ENCODE measurements at regions not wholly inside any gene's neighbourhood (a gene's known extent, or its start where the extent isn't known, plus 50 kb on each side); places are given as distances from the start of the nearest gene placed in this dataset.

DNA sequence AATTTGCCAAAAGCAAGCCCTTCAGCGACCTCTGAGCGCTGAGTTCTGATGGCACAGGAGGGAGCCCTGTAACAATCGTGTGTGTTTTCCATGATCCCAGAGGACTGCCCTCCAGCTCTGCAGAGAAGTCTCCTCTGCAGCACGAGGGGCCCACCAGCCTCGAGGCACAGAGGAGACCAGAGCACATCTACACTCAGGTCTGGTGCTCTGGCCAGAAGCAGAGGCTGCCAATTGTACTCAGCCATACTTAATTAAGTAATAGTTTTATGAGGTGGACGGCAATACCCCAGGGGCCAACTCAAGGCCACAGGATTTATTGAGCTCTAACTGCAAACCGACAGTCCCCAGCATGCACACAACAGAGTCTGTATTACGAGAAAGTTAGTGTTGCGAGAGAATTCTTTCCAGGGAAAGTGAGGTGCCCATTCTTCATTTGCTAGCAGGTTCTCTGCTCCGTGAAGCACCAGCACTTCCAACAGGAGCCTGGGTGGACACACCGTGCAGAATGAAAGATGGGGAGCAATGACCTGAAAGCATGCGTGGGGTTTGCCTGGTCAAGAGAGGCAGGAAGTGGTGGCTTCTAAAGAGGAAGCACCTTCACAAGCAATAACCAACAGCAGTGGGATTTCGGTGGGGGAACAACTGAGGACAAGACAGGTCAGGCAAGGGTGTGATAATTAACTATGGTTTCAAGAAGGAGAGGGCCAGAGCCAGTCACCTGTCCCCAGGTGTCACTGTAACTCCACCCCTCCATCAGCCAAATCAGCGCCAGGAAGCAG lies 92.8 kb upstream of the FOXC1 start:
- DNase-seq = peak; percentile 32

DNA sequence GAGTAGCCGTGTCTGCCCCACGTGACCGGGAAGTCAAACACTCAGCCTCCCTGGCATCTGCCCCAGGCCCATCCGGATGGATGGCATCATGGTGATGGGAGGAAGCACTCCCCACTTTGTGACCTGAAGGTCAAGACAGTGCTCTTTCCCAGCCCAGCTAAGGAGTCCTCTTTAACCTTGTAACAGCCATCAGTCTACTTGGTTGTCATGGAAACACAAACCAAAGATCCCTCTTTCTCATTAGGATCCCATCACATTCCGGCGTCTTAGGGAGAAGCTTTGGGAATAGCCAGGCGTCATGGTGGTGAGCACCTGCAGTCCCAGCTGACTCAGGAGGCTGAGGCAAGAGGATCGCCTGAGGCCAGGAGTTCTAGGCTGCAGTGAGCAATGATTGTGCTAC lies 90.9 kb upstream of the FOXC1 start:
- no peak for DNase-seq

DNA sequence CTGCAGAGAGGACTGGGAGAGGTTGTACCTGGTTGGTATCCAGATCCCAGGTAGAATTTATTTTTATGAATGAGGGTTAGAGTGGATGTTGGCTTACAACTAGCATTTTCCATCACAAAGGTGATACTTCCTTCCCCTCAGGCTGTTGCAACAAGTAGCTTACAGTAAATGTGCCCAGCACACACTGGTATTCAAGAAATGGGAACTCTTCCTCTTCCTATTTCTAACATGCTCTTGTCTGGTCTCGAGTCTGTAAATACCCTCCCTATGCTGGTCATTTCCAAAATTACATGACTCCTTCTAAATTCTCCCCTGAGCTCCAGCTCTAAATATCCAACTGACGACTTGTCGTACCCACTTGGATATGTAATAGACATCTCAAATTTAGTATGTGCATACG lies 90.1 kb upstream of the FOXC1 start:
- no peak for DNase-seq

DNA sequence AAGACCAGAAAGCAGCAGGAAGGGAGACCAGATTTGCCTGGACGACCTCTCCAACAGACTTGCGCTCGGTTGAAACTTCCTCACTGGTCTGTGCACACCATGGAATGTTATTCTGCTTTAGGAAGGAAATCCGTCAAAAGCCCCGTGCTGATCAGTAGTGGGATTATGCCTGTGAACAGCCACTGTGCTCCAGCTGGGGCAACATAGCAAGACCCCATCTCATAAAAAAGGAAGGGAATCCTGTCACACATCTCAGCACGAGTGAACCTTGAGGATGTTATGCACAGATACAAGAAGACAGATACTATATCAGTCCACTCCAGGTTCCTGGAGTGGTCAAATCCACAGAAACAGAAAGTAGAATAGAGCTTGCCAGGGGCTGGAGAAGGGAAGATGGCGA lies 86.9 kb upstream of the FOXC1 start:
- DNase-seq = no peak

DNA sequence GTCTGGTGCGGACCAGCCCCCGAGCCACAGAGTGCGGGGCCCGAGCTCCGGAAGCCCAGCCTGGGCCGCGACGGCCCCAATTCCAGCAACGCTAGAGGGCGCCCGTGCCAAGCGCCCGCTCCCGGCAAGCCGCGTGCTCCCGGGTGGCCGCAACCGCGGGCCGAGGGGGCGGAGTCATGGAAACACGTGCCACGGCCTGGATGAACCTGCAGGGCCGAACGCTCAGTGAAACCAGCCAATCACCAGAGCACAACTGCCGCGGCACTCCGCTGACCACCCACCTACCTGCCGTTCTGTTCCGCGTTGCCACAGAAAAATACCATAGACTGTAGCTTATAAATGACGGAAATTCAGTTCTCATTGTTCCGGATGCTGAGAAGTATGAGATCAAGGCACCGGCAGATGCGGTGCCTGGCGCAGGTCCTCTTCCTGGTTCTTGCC lies 85.7 kb upstream of the FOXC1 start:
- DNase-seq = peak; percentile 86

DNA sequence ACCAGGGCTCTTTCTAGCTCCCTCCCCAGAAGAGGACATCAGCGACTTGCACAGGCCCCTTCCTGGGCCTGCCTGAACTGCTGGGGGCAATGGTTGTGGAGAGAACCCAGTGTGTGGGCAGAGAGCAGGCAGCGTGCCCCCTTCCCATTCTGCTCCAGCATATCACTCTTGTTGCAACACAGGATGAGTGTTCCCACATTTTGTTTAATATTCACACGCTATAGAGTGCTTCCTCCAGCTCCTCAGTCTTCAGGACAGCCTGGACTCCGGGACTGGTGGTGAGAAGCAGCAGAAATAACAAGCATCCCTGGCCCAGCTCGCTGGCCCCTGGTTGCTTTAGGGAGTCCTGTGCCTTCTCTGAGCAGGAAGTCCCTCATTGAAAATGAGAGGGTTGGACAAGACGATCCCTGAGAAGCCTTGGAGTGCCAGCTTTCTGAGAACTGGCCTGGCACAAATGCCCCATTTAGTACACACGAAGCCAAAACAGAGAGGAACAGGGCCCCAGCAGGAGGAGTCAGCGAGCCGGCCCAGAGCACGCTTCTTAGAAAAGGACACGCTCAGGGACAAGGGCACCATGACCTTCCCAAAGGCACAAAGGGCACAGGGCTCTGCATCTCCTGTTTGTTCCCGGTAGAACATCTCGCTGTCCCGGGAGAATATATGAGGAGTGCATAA lies 84.2 kb upstream of the FOXC1 start:
- DNase-seq = no peak

DNA sequence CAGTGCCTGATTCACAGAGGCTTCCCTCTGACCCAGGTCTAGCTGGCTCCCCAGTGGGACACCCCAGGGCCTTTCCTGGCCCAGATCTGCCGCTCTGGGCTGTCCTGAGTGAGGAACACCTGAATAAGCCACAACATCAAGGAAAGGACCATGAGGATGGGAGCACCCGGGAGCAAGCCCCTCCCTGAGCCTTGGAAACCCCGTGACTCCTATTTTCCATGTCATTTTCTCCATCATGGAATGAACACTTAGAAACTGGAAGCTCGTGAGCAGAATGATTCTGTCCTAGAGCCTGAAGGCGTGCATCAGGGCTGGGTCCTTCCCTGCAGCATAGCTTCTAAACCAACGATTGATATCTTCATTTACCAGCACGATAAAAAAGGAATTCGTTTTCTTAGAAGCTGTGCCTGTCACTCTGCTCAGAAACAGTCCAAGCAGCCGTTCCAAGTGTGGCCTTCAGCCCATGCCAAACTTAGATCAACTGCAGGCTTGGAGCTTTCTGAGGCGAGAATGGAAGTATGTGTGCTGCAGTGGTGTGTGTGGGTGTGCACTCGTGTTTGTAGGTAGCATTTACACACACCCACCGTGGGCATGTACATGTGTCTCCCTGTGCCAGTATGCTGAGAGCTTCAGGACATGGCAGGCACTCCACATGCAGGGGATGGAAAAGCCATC lies 83.2 kb upstream of the FOXC1 start:
- DNase-seq = no peak

DNA sequence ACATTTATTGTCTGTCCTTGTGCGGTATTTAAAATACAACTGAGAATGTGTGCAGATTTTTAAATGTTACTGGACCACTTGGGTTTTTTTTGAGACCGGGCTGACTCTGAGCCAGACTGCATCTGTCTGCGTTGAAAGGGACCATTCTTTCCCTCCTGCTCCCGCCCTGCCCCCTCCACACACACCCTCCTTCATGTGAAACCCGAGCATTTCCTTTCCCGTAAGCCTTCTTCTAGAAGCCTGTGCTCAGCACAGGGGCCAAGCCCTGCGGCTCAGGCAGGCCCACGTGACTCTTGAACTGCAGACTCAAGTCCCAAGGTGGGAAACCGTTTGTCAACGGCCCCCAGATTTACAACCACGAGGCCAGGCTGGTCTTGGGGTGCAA lies 82.7 kb upstream of the FOXC1 start:
- DNase-seq = peak; percentile 36

DNA sequence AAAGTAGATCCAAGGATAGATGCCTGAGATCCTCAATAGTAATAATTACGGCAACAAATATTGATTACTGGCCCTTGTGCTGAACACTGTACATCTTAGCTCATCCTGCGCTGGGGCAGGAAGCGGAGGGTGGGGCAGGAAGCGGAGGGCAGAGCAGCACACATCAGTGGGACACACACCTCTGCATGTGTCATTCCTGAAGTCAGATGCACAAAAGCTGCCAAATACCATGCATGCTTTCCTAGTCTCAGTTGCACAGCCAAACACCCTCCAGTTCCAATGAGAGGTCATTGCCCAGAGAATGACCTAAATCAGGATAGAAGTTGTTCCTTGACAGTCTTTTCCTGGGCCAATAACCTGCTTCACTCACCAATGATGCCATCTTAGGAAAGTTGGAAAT lies 74.4 kb upstream of the FOXC1 start:
- DNase-seq = no peak

DNA sequence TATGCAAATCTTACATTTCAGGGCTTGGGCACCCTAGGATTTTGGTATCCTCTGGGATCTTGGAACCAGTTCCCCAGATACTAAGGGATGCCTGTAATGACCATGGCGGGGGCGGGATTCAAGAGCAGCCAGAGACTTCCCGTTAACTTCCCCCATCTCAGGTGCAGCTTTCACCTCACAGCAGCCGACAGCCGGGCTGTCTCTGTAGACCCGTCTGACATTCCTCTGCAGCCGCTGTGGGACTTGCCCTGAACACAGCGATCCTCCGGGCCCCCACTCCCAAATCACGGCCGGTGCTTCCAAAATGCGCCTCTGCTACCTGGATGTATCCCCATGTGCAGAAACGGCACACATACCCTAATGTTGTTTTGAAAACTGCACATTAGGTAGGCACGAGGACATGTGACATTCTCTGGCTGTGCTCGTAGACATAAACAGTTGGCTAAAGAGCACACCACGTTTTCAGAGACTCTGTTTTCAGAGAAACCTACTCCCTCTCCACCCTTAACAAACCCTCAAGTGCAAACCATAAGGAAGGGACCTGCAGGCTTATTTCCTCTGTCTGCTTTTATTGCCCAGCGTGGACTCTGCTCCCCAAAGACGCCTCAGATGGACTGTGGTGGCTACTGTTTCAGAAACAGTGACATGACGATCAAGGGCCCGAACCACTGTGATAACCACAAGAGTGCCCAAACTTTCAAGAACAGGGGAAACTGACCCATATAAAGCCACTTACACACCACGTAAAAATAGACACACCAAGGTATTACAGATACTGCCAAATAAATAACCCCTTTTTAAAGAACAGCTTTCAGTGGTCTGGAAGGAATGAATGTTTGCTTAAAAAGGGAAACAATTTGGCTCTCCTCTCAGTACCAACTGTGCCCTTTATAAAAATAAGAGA lies 72.9 kb upstream of the FOXC1 start:
- no peak for DNase-seq

DNA sequence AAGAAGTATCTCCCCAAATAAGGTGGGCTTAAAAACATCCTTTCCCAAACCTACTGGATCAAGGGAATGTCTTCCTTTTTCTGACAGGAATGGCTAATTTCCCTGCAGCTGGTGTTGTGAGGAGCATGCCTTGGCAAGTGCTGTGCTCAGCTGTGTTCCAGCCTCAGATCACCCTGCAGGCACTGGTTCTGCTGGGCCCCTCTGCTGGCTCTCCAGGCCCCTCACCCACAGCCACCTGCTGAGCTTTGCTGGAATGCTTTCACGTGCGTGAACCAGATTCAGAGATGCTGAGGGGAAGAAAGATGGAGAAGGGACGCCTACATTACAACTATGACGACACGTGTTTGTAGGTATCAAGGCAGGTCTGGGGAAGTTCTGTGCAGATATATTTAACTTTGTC lies 71.3 kb upstream of the FOXC1 start:
- DNase-seq = no peak

DNA sequence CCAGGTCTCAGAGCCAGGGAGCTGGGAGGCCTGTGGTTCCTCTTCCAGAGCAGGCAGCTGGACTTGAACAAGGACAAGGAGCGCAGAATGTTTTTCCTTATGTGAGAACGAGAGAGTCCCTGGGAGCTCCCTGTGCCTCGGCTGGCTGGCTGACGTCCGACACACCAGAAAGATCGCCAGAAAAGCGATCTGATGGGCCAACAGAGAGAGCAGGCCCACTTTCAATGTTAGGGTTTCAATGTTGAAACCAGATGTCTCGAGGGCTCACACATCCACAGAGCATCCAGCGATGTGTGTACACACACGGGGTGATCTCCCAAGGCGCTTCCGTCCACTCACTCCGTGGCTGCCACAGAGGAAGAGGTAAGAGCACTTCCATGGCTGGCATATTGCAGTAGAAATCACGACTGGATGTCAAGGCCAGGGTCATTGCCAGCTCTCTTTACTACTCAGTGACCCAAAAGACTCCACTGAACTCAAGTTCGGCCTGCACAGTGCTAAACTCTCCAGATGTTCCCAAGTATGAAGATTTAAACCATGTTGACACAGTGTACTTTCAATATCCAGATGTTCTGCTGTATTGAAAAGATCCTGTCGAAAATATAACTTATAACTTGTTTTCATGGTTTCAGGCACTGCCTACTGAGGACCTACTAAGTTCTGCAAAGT lies 70.8 kb upstream of the FOXC1 start:
- DNase-seq = no peak

DNA sequence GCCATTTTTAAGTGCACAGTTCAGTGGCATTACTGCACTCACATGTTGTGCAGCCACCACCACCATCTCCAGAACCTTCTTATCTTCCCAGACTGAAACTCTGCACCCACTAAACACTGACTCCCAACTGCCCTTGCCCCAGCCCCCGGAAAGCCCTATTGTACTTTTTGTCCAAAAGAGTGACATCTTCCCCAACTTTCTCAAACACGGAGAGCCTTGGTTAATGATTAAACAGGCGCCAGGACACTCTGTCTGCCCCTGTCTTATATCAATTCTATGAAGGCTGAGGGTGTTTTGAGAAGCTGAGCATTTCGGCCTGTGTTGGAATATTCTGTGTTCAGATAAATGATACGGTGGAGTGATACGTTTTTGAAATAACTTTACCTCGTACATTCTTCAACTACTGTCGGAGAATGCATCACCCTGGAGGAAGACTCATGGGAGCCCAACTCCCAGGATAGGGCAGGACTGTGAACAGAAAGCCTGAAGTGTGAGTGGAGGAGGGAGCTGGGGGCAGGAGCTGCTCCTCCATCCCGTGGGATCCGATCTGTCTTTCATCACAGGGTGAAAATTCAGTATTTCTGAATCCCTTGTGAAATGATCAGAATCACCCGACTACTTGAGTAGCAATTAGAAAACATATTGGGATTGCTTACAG lies 68.7 kb upstream of the FOXC1 start:
- DNase-seq = no peak

DNA sequence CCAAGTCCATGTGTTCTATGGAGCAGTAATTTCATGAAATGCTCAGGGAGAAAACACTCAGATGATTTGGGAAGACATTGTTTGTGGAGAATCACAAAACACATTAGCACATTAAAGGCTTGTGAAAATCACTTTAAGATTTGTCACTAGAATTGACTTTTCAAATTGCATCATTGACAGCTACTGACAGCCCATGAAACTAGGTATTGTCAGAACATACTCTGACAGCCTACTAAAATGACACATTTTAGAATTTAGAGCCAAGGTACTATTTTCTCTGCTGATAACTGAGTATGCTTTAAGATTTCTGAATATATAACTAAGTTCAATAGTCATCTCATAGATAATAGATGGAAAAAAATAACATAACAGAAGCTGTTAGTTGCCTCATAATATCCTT lies 67.4 kb upstream of the FOXC1 start:
- DNase-seq = no peak

DNA sequence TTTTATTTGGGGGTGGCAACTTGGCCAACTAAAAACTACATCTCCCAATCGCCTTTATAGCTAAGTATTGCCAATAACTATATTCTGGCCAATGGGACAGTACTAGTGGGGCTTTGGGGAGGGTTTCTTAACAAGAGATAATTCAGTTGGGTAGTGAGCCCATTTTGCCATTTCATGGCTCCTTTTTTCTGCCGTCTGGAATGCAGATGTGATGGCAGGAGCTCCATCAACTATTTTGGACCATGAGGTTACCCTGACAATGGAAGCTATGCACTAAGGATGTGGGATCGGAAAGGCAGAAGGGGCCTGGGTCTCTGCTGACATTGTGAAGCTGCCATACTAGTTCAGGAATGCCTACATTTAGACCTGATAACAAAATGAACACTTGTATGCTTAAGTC lies 67.0 kb upstream of the FOXC1 start:
- no peak for DNase-seq

DNA sequence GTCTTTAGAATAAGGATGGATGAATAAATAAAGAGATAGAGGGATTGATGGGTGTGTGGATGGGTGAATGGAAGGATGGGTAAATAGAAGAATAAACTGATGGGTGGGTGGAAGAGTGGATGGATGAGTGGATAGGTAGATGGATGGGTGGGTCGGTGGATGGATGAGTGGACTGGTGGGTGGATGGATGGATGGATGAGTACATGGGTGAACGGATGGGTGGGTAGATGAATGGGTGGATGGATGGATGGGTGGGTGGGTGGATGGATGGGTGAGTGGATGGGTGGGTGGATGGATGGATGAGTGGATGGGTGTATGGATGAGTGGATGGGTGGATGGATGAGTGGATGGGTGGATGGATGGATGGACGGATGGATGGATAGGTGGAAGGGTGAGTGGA lies 65.7 kb upstream of the FOXC1 start:
- DNase-seq = no peak

DNA sequence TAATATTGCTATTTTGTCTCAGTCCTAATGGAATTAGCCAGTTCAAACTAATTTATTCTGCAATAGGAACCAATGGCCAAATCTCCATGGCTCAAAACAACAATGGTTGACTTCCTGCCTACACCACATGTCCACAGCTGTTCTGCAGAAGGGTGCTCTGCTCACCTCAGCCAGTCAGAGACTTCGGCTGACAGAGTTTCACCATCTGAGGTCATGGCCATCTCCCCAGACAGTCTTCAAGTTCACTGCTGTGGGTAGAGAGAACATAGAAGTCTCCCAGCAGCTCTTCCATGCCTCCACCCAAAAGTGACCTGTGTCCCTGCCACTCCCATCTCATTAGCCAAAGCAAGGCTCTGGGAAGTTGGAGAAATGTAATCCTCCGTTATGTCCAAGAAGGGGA lies 65.1 kb upstream of the FOXC1 start:
- no peak for DNase-seq

DNA sequence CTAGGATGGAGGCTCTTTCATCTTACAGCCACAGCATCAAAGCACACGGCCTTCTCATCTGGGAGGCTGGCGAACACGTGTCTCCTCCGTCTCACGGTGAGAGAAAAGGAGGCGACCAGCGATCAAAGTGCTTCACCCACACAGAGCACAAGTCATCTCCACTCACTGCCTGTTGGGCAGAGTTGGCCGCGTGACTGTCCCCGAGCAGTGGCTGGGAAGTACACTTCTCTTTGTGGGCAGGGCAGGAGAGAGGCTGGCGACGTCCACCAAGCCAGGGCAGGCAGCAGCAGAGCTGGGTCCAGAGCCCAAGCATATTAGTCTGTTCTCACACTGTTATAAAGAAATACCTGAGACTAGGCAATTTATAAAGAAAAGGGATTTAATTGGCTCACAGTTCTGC lies 64.1 kb upstream of the FOXC1 start:
- no peak for DNase-seq

DNA sequence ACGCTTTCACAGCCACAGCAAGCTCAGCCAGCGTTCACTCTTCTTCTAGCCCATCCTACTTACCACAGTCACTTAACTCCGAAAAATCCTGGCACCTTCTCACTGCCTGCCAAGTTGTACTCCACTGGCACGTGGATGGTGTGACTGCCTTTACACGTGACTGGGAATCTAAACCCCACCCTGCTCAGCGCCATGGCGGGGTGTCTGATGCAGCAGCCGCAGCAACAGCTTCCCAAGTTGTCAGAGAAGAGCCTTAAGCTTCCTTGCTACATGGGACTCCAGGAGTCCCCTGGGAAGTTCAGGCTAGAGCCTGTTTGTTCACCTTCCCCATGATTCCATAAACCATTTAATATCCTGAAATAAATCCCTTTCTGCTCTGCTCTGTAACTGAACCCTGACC lies 61.9 kb upstream of the FOXC1 start:
- no peak for DNase-seq

DNA sequence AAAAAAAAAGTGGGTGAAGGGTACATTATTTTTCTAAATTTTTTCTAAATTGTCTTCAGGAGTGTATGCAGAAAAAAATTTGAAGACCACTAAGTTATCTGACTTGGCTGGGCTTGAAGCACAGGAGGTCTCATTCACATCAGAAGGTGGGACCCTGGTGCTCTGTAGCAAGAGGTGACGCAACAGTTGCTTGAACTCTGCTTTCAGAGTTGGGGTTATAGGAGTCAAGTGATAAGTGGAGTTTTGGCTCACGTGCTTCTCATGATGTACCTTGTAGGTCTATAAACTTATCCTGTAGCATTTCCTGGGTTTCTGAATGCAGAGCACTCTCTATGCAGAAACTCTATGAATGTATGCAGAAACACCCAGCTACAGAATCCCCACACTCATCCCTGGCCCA lies 58.5 kb upstream of the FOXC1 start:
- no peak for DNase-seq

DNA sequence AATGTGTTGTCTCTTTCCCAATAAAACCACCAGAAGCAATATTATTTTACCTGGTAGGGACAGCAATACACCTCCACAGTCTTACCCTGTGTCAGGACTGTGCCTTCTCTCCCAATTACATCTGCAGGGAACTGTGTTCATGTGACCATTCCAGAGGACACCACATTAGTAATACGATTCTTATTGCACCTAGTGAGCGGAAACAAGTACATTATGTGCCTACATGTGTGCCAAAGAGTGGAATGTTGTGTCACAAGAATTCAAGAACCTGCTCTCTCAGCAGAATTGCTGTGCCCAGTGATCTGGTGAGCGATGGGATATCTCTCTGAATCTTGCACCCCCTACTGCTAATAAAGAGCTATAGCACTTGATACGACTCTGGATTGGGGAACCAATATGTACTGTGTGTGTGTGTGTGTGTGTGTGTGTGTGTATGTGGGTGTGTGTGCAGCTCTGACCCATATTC lies 57.4 kb upstream of the FOXC1 start:
- no peak for DNase-seq

DNA sequence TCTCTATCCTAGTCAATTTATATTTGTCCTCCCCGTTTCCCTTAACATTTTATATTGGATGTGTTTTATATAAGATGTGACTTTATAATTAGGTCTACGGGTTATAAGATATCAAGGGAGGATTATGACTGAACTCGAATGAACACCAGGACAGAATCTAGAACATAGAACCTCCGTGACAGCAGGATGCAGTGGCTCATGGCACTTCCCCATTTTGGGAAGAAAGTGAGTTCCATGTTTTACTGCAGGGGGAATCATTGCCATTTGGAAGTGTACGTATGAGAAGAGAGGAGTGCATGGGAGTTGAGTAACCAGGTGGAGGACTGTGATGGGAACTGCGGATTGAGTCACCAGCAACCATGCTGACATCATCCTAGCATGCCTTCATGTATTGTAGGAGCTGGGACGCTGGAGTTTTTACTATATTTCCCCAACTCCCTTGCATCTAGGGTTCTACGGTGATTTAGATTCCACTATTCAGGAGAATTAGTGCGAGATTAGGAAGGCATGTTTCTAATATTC lies 56.1 kb upstream of the FOXC1 start:
- DNase-seq = no peak
